H1 (cell line): ENCODE measurements at regions not wholly inside any gene's neighbourhood (a gene's known extent, or its start where the extent isn't known, plus 50 kb on each side); places are given as distances from the start of the nearest gene placed in this dataset.

Experiments used
- CTCF ChIA-PET: fragments of 300-600 bp; sonication (Branson Sonifier 250); formaldehyde crosslinking; loops from one replicate; lab custom pipeline; 2021; ENCODE audit not compliant: partially characterized antibody; lab: Charles Lee
- POLR2A ChIA-PET: fragments of 300-600 bp; sonication (Branson Sonifier 250); formaldehyde crosslinking; loops from one replicate; lab custom pipeline; 2021; ENCODE audit warnings: inconsistent platforms; ENCODE audit not compliant: partially characterized antibody; lab: Charles Lee
- DNase-seq, 2 experiments: peaks; one replicate each; pipeline versions ENCODE4 v3.0.0 to v3.0.0-alpha.2; 2010 to 2022; ENCODE audit warnings: low spot score in 2 of 2, low read depth in 1 of 2, mixed read lengths in 1 of 2
- FAIRE-seq: peaks from 2 replicates; lab custom pipeline; 2011; peaks lifted over from hg19 to GRCh38; lab: Jason Lieb, UNC
- H2AFZ ChIP-seq: 2 replicates; pipeline ENCODE4 v1.8.1; 2012; ENCODE audit warnings: low read length, inconsistent platforms
- H2AK5ac ChIP-seq: 2 replicates; pipeline ENCODE4 v1.6.1; 2013; ENCODE audit warnings: low read depth, low read length
- H2BK120ac ChIP-seq: replicated peaks from 2 replicates; pipeline ENCODE3; 2013; ENCODE audit warnings: low read depth, low read length, inconsistent platforms
- H2BK12ac ChIP-seq: 2 replicates; pipeline ENCODE4 v1.6.1; 2013; ENCODE audit warnings: low read depth, low read length
- H2BK15ac ChIP-seq: 2 replicates; pipeline ENCODE4 v1.6.1; 2013; ENCODE audit warnings: low read length
- H2BK20ac ChIP-seq: 2 replicates; pipeline ENCODE4 v1.6.1; 2013; ENCODE audit warnings: low read length
- H2BK5ac ChIP-seq: 2 replicates; pipeline ENCODE4 v1.6.1; 2013; ENCODE audit warnings: low read depth, low read length
- H3K14ac ChIP-seq: 2 replicates; pipeline ENCODE4 v1.6.1; 2013; ENCODE audit warnings: inconsistent platforms; ENCODE audit not compliant: insufficient read length
- H3K18ac ChIP-seq: 2 replicates; pipeline ENCODE4 v1.6.1; 2013; ENCODE audit warnings: low read length; ENCODE audit errors: extremely low read depth
- H3K23ac ChIP-seq: 2 replicates; pipeline ENCODE4 v1.6.1; 2013; ENCODE audit warnings: inconsistent platforms; ENCODE audit not compliant: insufficient read length
- H3K23me2 ChIP-seq: 2 replicates; pipeline ENCODE4 v1.6.1; 2013; ENCODE audit warnings: low read depth, low read length
- H3K27ac ChIP-seq: 2 replicates; pipeline ENCODE4 v1.6.1; 2011; ENCODE audit warnings: low read depth, low read length, inconsistent platforms
- H3K27me3 ChIP-seq, 4 experiments: replicated peaks in 1 of 4; 1 replicate in 1 of 4; 2 replicates in 3 of 4; pipeline versions ENCODE4 v1.6.1 to v1.8.1; 2011 to 2013; ENCODE audit warnings: low read length in 3 of 4, mild to moderate bottlenecking in 3 of 4, inconsistent platforms in 2 of 4, mixed read lengths in 2 of 4, moderate library complexity in 1 of 4; ENCODE audit not compliant: control insufficient read depth in 3 of 4, insufficient read depth in 3 of 4; ENCODE audit errors: extremely low read depth in 1 of 4
- H3K36me3 ChIP-seq, 4 experiments: 2 replicates each; pipeline versions ENCODE4 v1.6.1 to v1.8.1; 2011 to 2013; ENCODE audit warnings: mild to moderate bottlenecking in 4 of 4, low read length in 3 of 4, moderate library complexity in 2 of 4, control low read depth in 1 of 4, inconsistent platforms in 1 of 4; ENCODE audit not compliant: insufficient read depth in 4 of 4, control insufficient read depth in 2 of 4
- H3K4ac ChIP-seq: replicated peaks from 2 replicates; pipeline ENCODE3; 2013; ENCODE audit warnings: low read length, low read depth, mixed read lengths, inconsistent platforms; ENCODE audit not compliant: insufficient read length
- H3K4me1 ChIP-seq, 4 experiments: replicated peaks in 1 of 4; 1 replicate in 1 of 4; 2 replicates in 3 of 4; pipeline versions ENCODE4 v1.6.1 to v1.8.1; 2011 to 2013; ENCODE audit warnings: low read length in 3 of 4, inconsistent platforms in 2 of 4, mixed read lengths in 1 of 4; ENCODE audit not compliant: insufficient read depth in 4 of 4, control insufficient read depth in 3 of 4
- H3K4me2 ChIP-seq, 2 experiments: 2 replicates each; pipeline versions ENCODE4 v1.6.1 to v1.8.1; 2011 to 2013; ENCODE audit warnings: low read depth in 2 of 2, low read length in 2 of 2, control low read depth in 1 of 2, inconsistent platforms in 1 of 2, mild to moderate bottlenecking in 1 of 2; ENCODE audit not compliant: insufficient read depth in 1 of 2
- H3K4me3 ChIP-seq, 4 experiments: fragments of 200-600, 300-600 bp in 1 of 4; sonication (generic), shearing (Covaris generic), sonication (Bioruptor Twin) in 1 of 4; 2 replicates each; pipeline versions ENCODE4 v1.5.1 to v1.8.1; 2011 to 2016; ENCODE audit warnings: low read length in 4 of 4, low read depth in 3 of 4, control low read depth in 2 of 4, inconsistent platforms in 2 of 4, mild to moderate bottlenecking in 2 of 4, mixed read lengths in 1 of 4, moderate library complexity in 1 of 4; ENCODE audit not compliant: insufficient read depth in 2 of 4; ENCODE audit errors: extremely low read depth in 1 of 4
- H3K56ac ChIP-seq: replicated peaks from 2 replicates; pipeline ENCODE3; 2013; ENCODE audit warnings: low read depth, mild to moderate bottlenecking, mixed read lengths, low read length, inconsistent platforms; ENCODE audit not compliant: insufficient read length
- H3K79me1 ChIP-seq: 2 replicates; pipeline ENCODE4 v1.6.1; 2013; ENCODE audit warnings: low read depth, low read length, control low read depth
- H3K79me2 ChIP-seq, 2 experiments: 2 replicates each; pipeline versions ENCODE4 v1.6.1 to v1.8.1; 2012 to 2013; ENCODE audit warnings: low read length in 2 of 2, mild to moderate bottlenecking in 2 of 2, inconsistent platforms in 1 of 2; ENCODE audit not compliant: insufficient read depth in 2 of 2, control insufficient read depth in 1 of 2
- H3K9ac ChIP-seq, 4 experiments: replicated peaks in 1 of 4; 1 replicate in 1 of 4; 2 replicates in 3 of 4; pipeline versions ENCODE4 v1.6.1 to v1.8.1; 2011 to 2013; ENCODE audit warnings: low read depth in 3 of 4, low read length in 3 of 4, control low read depth in 2 of 4, mild to moderate bottlenecking in 2 of 4, moderate library complexity in 2 of 4, inconsistent platforms in 1 of 4; ENCODE audit errors: extremely low read depth in 1 of 4
- H3K9me3 ChIP-seq, 2 experiments: 2 replicates each; pipeline versions ENCODE4 v1.6.1 to v1.8.1; 2012 to 2013; ENCODE audit warnings: mild to moderate bottlenecking in 2 of 2, moderate library complexity in 2 of 2, control low read depth in 1 of 2, inconsistent platforms in 1 of 2, low read depth in 1 of 2, low read length in 1 of 2, mixed read lengths in 1 of 2; ENCODE audit not compliant: insufficient read depth in 2 of 2
- H4K20me1 ChIP-seq, 2 experiments: replicated peaks in 1 of 2; 2 replicates each; pipeline versions ENCODE3 to v1.8.1; 2011 to 2013; ENCODE audit warnings: inconsistent platforms in 2 of 2, low read length in 2 of 2, mild to moderate bottlenecking in 1 of 2; ENCODE audit not compliant: insufficient read depth in 2 of 2, control insufficient read depth in 1 of 2
- H4K5ac ChIP-seq: 2 replicates; pipeline ENCODE4 v1.6.1; 2013; ENCODE audit warnings: low read length, low read depth, mixed read lengths, inconsistent platforms; ENCODE audit not compliant: insufficient read length
- H4K8ac ChIP-seq: 2 replicates; pipeline ENCODE4 v1.8.0; 2013; ENCODE audit warnings: mild to moderate bottlenecking, moderate library complexity, low read length, inconsistent platforms; ENCODE audit not compliant: insufficient read depth; ENCODE audit errors: extremely low read depth
- H4K91ac ChIP-seq: replicated peaks from 2 replicates; pipeline ENCODE3; 2013; ENCODE audit warnings: low read length, mixed read lengths, inconsistent platforms; ENCODE audit not compliant: insufficient read length
- E2F6 ChIP-seq: IDR thresholded peaks from 2 replicates; pipeline ENCODE4 v1.6.1; 2012; ENCODE audit warnings: inconsistent platforms
- MAX ChIP-seq: IDR thresholded peaks from 2 replicates; pipeline ENCODE4 v1.6.1; 2012; ENCODE audit warnings: inconsistent platforms
- RFX5 ChIP-seq: IDR thresholded peaks from 2 replicates; pipeline ENCODE4 v1.6.1; 2011; ENCODE audit warnings: low read depth, low read length, improper control_type of control experiment, borderline replicate concordance
- SIN3A ChIP-seq, 2 experiments: IDR thresholded peaks in 1 of 2; conservative IDR thresholded peaks in 1 of 2; 2 replicates each; pipeline ENCODE4 v1.6.1; 2011 to 2012; ENCODE audit warnings: low read length in 2 of 2, improper control_type of control experiment in 1 of 2, low read depth in 1 of 2, mild to moderate bottlenecking in 1 of 2
- TEAD4 ChIP-seq: IDR thresholded peaks from 2 replicates; pipeline ENCODE4 v1.6.1; 2012; ENCODE audit warnings: low read depth, low read length, inconsistent platforms, mixed read lengths
- WGBS, 2 experiments: shearing (Covaris generic) in 1 of 2; methylation state at CpG; one replicate each; pipeline versions ENCODE4 v1.1.6 to v1.1.7; 2013 to 2015; ENCODE audit warnings: low lambda C conversion rate in 2 of 2, mixed read lengths in 2 of 2, inconsistent platforms in 1 of 2, low coverage in 1 of 2, missing lambda C conversion rate in 1 of 2; ENCODE audit not compliant: insufficient replicate concordance in 2 of 2, insufficient coverage in 1 of 2, insufficient read length in 1 of 2; ENCODE audit errors: extremely low coverage in 1 of 2, missing lambda C conversion rate in 1 of 2; 5-methylcytosine and 5-hydroxymethylcytosine counted together

- peak overlapping the region; percentile 86; the same call in 1 of the 2 replicates for H2BK20ac ChIP-seq
- 0 out of 2 replicates have a peak overlapping the region, but pooled peaks have one; percentile 6 for H3K18ac ChIP-seq
- H3K23me2 ChIP-seq, result no peaks in the 10 kb centered on the region
- ChIA-PET CTCF (interaction anchor here (1.4 to 2.7 kb wide), 2 partner anchors 312 to 631 kb away, joined by 6 to 9 read pairs; no protein-coding TSS in a partner anchor), POLR2A (interaction anchor here (0.7 kb wide), 1 partner anchor 8 kb away, joined by 5 read pairs; no protein-coding TSS in a partner anchor)
- peaks cover 0 to 5% (median 1%) of the 10 kb centered on the region in 4 experiments; a peak in 2 of 7 replicates for H3K4me1 ChIP-seq
- 0 out of 2 replicates have a peak overlapping the region, but pooled peaks have one; percentile 65 for H2AK5ac ChIP-seq
- H3K4me2 ChIP-seq, result no peak overlapping the region
- H2BK5ac ChIP-seq, result no peak overlapping the region
- H3K4ac ChIP-seq, result no peak overlapping the region
- no peak overlapping the region for H2BK120ac ChIP-seq
- H4K91ac ChIP-seq, result no peak overlapping the region
- no peaks in the 10 kb centered on the region for H3K79me2 ChIP-seq
- H3K9ac ChIP-seq, result no peak overlapping the region
- no peak overlapping the region for H3K23ac ChIP-seq
- no peaks in the 10 kb centered on the region; the same call in 1 of the 2 replicates for H3K79me1 ChIP-seq
- H4K20me1 ChIP-seq, result no peaks in the 10 kb centered on the region
- no peaks in the 10 kb centered on the region; a peak in 1 of 7 replicates for H3K27me3 ChIP-seq
- H2BK12ac ChIP-seq, result peak overlapping the region; percentile 39; the same call in 1 of the 2 replicates
- H4K8ac ChIP-seq, result no peak overlapping the region
- DNase-seq (no peak), FAIRE-seq (no peak)
- H3K56ac ChIP-seq, result no peak overlapping the region
- H2BK15ac ChIP-seq, result 0 out of 2 replicates have a peak overlapping the region, but pooled peaks have one; percentile 88
- no peak overlapping the region for H2AFZ ChIP-seq
- no peak overlapping the region for H3K27ac ChIP-seq
- TF ChIP-seq SIN3A (conservative IDR thresholded peaks at IDR 0.05 in 1 of 2, IDR thresholded peaks at IDR 0.05 in 1 of 2; ENCODE audit: low read depth in 1 of 2, low read length in 2 of 2) (peak; percentile 74 to 93; a peak in 2 of 4 replicates), RFX5 (no peak), E2F6 (peak; percentile 84), TEAD4 (peak; percentile 38; the same call in 1 of the 2 replicates), MAX (peak; percentile 93)
- H4K5ac ChIP-seq, result no peak overlapping the region
- H3K9me3 ChIP-seq, result no peaks in the 10 kb centered on the region
- no peak overlapping the region for H3K4me3 ChIP-seq
- no peak overlapping the region for H3K14ac ChIP-seq
- no peaks in the 10 kb centered on the region for H3K36me3 ChIP-seq
- WGBS, 2 experiments, result 58% methylated on average over 6 of the region's 6 CpGs; no CpG with 5 or more reads in 1 of the 2 experiments
These were observed 518.9 kb downstream of the PREX1 start for GRCh38 chr20:48308882-48309281.
